NCI-H146 treated with DMSO at 0.1 percent for 48 hours (cell line): ENCODE measurements at regions not wholly inside any gene's neighbourhood (a gene's known extent, or its start where the extent isn't known, plus 50 kb on each side); places are given as distances from the start of the nearest gene placed in this dataset.

Experiments
- DNase-seq: peaks from one replicate; lab custom pipeline; 2025; ENCODE audit not compliant: unreplicated experiment; lab: John Stamatoyannopoulos, UW

DNA sequence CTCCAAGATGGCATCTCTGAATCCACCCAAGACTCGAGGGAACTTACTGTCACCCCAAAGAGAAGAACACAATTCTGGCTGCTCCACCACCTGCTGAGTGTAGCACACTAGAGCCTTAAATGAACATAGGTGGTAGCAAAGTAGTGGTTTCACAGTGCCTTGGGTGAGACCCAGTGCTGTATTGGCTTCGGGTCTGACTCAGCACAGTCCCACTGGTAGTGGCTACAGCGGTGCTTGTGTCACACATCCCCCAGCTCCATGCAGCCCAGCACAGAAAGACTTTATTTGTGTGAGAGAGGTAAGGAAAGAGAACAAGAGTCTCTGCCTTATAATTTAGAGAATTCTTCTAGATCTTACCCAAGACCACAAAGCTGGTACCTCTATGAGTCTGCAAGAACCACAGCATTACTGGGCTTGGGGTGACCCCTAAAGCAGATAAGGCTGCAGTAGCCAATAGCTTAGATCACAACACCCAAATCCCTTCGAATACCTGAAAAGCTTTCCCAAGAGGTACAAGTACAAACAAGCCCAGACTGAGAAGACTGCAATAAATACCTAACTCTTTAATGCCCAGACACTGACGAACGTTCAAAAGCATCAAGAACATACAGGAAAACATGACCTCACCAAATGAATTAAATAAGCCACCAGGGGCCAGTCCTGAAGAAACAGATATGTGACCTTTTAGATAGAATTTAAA is 83.3 kb upstream of the SLC38A4 start:
- no peak for DNase-seq

DNA sequence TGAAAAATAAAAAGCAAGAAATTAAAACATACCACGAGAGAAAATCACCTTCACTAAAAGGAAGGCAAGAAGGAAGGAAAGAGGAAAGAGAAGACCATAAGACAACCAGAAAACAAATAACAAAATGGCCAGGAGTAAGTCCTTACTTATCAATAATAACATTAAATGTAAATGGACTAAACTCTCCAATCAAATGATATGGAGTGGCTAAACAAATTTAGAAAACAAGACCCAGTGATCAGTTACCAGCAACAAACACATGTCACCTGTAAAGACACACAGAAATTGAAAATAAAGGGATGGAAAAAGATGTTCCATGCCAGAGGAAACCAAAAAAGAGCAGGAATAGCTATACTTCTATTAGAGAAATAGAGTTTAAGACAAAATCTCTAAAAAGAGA is 85.0 kb upstream of the SLC38A4 start:
- DNase-seq = no peak

GRCh38 chr12:46914336-46914735 is 88.5 kb upstream of the SLC38A4 start:
- DNase-seq = no peak

- DNase-seq = no peak
Measured at GRCh38 chr12:46915082-46915481, 89.3 kb upstream of the SLC38A4 start.

- DNase-seq = no peak
Measured at GRCh38 chr12:46915836-46916235, 90.0 kb upstream of the SLC38A4 start.

- no peak for DNase-seq
Measured at GRCh38 chr12:46916796-46917419, 91.1 kb upstream of the SLC38A4 start.

DNA sequence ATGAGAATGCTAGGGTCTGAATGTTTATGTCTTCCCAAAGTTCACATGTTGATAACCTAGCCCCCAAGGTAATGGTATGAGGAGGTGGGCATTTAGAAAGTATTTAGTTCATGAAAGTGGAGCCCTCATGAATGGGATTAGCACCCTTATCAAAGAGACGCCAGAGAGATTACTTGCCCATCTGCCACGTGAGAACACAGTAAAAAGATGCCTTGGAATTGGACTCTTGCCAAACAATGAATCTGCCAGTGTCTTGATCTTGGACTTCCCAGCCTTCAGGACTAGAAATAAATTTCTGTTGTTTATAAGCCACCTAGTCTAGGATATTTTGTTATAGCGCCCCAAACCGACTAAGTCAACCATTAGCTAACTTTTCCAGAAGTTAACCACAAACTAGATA is 92.0 kb upstream of the SLC38A4 start:
- no peak for DNase-seq

GRCh38 chr12:46918631-46919030 is 92.8 kb upstream of the SLC38A4 start:
- no peak for DNase-seq

DNA sequence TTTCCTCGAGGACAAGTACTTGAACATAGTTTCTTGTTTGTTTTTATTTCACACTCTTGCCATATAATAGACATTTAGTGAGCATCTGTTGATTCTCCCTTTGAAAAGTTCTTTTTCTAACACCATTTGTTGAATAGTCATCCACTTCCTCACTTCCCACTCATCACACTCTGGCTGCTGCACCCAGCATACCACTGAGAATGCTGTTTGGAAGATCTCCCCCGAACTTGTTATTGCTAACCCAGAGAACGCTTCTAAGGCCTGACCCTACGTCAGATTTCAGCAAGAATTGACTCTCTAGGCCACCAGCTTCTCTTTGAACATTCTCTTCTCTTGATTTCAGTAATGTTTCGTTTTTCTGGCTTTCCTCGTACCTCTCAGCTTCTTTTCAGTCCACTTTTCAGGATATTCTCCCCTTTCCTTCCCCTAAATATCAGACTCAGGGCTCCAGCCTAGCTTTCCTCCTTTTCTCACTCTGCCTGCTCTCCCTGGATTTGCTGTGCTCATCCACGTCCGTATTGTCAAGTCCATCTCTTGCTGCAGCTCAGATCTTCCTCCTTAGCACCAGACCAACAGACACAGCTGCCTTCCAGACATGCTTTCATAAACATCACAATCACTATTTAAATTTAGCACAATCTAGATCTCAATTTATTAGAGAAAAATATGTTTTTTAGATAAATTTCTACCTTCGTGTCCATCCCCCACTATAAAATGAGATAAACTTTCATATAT is 94.0 kb upstream of the SLC38A4 start:
- DNase-seq = no peak

DNA sequence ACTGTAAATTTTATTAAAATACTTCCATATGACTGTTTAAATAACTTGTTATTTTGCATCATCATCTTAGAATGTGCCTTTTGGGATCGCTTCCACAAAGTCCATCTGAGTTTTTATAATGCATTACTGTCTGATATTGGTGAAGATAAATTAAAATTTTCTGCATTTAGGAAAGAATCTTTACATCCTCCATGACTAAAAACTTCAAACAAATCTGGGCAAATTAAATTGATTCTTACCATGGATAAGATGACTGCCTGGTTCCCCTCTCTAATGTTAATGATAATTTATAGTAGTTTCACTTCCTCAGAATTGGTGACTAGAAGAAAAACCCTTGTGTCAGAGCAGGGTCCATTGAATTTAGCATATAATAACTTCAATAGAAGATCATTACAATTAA is 94.7 kb upstream of the SLC38A4 start:
- DNase-seq = no peak

DNA sequence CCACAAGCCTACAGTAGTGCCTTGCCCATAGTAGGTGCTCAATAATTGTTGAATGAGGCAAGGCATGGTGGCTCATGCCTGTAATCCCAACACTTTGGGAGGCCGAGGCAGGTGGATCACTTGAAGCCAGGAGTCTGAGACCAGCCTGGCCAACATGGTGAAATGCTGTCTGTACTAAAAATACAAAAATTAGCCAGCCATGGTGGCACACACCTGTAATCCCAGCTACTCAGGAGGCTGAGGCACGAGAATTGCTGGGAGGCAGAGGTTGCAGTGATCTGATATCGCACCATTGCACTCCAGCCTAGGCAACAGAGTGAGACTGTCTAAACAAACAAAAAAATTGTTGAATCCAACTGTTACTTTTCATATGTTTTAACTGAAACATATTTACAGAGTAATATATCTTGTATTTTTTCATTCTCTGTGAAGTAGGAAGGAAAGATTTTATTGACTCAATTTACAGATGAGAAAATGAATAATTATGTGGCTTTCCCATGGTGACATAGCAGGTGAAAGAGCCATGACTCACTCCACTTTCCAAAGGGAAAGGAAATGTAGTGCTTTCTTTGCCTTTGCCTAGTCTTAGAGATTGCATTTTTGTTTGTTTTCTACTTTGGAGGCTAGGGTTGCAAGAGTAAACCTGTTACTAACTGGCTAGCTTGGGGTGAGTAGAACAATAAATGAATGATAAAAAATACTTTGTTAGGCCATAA is 95.4 kb upstream of the SLC38A4 start:
- no peak for DNase-seq

DNA sequence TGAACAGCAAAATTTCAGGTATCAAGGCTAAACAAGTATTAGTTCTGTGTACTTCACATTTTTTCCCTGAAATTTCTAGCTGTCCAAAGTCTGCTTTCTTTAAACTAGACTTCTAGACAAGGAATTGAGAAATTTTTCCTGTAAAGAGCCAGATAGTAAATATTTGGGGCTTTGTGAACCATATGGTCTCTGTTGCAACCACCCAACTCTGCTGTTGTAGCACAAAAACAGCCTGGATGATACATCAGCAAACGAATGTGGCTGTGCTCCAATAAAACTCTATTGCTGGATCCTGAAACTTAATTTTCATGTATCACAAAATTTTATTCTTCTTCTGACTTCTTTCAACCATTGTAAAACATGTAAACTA is 96.0 kb upstream of the SLC38A4 start:
- no peak for DNase-seq

GRCh38 chr12:46926526-46926925 is 100.7 kb upstream of the SLC38A4 start:
- DNase-seq = no peak

- no peak for DNase-seq
Measured at GRCh38 chr12:46930101-46930500, 104.3 kb upstream of the SLC38A4 start.

GRCh38 chr12:46933947-46934346 is 108.2 kb upstream of the SLC38A4 start:
- DNase-seq = no peak

DNA sequence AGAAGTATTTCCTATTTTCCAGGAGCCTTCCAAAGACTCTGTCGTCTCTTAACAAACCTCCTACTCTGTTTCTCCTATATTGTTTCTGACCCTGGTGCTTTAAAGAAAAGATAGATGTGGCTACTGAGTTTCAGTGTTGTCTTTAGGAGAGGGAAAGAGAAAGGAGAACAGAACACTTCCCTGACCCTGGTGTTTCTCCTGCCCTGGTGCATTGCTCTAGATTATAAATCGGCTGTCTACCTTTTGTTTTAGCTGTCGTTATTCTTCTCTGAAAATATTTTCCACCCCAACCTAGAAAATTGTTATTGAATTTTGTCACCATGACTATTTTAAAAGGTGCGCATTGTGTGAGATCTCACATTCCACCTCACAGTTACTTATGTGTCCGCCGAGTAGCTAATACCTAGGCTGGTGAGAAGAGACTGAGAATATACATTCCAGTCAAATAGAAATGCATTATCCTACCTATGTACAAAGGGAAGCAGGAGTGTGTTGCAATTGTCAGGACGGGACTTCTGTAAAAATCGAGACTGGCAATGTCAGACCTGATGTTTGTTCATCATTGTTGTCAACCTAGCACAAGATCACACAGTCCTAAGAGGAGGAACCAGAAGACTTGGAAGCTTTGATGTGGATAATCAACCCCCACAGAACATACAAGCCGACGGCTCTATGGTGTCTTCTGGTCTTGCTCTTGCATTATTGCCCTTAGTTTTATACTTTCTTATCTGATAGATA is 108.7 kb upstream of the SLC38A4 start:
- DNase-seq = no peak

GRCh38 chr12:46935271-46935847 is 109.6 kb upstream of the SLC38A4 start:
- DNase-seq = no peak

- no peak for DNase-seq
Measured at GRCh38 chr12:46936042-46936441, 110.2 kb upstream of the SLC38A4 start.

DNA sequence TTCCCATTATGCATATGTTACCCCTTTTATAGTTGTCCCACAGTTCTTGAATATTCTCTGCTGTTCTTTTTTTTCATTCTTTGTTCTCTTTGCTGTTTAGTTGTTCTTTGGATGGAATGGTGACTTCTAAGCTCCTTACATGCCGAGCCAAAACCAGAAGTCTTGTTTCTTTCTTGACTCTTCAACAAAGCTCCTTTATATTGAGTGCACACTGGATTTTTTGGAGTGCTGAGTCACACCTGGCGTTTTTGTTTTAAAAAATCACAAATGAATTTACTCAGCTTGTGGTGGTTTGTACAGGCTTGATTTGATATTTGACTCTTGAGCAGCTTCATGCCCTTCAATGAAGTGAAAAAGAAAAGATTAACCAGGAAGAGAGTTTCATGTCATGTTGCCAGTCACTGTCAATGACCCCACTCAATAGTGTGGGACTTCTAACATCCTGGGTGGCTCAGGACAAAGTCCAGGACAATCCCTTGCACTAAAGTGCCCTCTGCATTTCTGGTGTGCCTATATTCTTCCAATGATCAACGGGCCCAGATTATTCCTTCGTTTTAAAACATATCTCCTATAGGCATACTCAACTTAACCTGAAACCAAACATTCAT is 112.4 kb upstream of the SLC38A4 start:
- DNase-seq = no peak

DNA sequence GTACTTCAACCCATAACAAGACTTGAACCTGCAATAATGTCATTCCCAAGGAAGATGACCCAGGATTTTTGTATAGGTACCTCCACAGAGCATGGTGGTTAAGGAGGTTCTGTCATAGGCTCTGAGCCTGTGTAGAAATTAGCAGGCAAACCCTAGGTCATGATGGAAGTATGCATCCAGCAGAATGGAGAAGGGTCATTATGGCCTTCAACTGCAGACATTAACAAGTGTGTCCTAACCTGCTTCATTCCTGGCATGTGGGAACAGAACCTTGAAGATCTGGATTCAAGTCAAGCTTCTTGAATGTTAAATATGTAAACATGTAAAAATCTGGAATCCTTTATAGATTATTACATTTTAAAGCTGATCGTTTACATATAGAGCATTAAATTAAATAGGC is 116.2 kb upstream of the SLC38A4 start:
- DNase-seq = no peak
